Tibial nerve (tissue), 3 donors: ENCODE measurements at regions not wholly inside any gene's neighbourhood (a gene's known extent, or its start where the extent isn't known, plus 50 kb on each side); places are given as distances from the start of the nearest gene placed in this dataset.

Experiments used
- POLR2A ChIP-seq, 2 donors: fragments of 450-650 bp; IDR thresholded peaks; one replicate each; pipeline ENCODE4 v1.6.1; 2017; ENCODE audit warnings: antibody characterized with exemption in 2 of 2, mild to moderate bottlenecking in 2 of 2, moderate library complexity in 2 of 2
- TF ChIP-seq, protein P1 (sequence below), 5 experiments: fragments of 200-600 bp in 3 of 5; fragments of 450-650 bp in 2 of 5; sonication (generic) in 3 of 5; IDR thresholded peaks; one replicate each; pipeline ENCODE4 v1.5.1; 2016 to 2019; ENCODE audit warnings: antibody characterized with exemption in 5 of 5, mild to moderate bottlenecking in 3 of 5, moderate library complexity in 2 of 5

DNA sequence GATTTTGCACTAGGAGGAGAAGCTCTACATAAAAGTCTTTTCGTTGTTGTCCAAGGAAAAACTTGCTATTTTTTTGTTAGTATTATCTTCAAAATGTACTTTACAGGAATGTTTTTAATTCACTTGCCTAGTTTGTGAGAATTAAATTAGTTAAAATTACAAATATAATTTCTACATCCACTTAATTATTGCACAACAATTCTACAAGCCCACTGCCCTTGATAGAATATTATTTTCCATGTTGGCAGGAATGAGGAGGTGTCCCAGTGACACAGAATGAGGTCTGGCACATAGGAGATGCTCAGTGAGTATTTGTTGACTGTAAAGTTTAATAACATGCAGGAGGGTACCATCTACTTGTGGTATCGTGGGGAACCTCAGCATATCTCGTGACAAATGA is 255.4 kb downstream of the SDHAF3 start:
- TF ChIP-seq, protein P1, sequence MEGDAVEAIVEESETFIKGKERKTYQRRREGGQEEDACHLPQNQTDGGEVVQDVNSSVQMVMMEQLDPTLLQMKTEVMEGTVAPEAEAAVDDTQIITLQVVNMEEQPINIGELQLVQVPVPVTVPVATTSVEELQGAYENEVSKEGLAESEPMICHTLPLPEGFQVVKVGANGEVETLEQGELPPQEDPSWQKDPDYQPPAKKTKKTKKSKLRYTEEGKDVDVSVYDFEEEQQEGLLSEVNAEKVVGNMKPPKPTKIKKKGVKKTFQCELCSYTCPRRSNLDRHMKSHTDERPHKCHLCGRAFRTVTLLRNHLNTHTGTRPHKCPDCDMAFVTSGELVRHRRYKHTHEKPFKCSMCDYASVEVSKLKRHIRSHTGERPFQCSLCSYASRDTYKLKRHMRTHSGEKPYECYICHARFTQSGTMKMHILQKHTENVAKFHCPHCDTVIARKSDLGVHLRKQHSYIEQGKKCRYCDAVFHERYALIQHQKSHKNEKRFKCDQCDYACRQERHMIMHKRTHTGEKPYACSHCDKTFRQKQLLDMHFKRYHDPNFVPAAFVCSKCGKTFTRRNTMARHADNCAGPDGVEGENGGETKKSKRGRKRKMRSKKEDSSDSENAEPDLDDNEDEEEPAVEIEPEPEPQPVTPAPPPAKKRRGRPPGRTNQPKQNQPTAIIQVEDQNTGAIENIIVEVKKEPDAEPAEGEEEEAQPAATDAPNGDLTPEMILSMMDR (IDR thresholded peaks at IDR 0.05) = no peak
- TF ChIP-seq POLR2A (IDR thresholded peaks at IDR 0.05) = no peak
